ENCODE measurements at regions not wholly inside any gene's neighbourhood (a gene's known extent, or its start where the extent isn't known, plus 50 kb on each side); places are given as distances from the start of the nearest gene placed in this dataset.
A peak's percentile ranks its signal among the peaks of the same experiment; 100 is the strongest.

DNA sequence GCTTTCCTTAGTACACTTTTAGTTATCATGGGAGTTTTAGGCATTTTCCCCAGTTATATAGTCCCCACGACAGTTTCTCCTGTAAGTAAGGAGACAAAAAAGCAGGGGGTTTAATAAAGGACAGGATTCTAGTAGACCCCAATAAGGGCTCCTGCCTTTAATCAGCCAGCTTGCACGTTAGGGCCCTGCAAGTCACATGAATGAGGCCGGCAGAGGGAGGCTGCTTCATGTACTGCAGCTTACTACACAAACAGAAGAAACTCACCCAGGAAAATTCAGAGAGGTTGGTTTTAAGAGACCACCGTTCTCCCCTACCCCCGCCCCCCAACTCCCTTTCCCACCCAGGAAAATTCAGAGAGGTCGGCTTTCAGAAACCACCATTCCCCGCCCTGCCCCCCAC, 229.7 kb upstream of the MOCS1 start:
- no peaks in the 10 kb centered on the region for H3K9me3 ChIP-seq (ENCODE audit: low read depth, low read length, poor library complexity, severe bottlenecking)
- CTCF ChIA-PET, result no interaction called here
- intact Hi-C loops (cut with micrococcal nuclease; ENCODE audit: unreplicated experiment), result no loop called here
- no peak overlapping the region for H3K27ac ChIP-seq (ENCODE audit: low read depth, low read length, poor library complexity, severe bottlenecking)
- no peaks in the 10 kb centered on the region for H3K4me1 ChIP-seq (ENCODE audit: insufficient read depth, low read length, poor library complexity, severe bottlenecking)
- no peaks in the 10 kb centered on the region for H3K27me3 ChIP-seq (replicated peaks; ENCODE audit: insufficient read depth, low read depth, low read length, poor library complexity)
- POLR2A ChIA-PET (ENCODE audit: low non-redundant PET), result no interaction called here
- BruUV-seq (replicated peaks), result no TSS peak
- TF ChIP-seq EZH2 (IDR thresholded peaks at IDR 0.05; ENCODE audit: borderline replicate concordance, low read depth, low read length, poor library complexity, severe bottlenecking), result no peak
- TF ChIP-seq, protein P1, sequence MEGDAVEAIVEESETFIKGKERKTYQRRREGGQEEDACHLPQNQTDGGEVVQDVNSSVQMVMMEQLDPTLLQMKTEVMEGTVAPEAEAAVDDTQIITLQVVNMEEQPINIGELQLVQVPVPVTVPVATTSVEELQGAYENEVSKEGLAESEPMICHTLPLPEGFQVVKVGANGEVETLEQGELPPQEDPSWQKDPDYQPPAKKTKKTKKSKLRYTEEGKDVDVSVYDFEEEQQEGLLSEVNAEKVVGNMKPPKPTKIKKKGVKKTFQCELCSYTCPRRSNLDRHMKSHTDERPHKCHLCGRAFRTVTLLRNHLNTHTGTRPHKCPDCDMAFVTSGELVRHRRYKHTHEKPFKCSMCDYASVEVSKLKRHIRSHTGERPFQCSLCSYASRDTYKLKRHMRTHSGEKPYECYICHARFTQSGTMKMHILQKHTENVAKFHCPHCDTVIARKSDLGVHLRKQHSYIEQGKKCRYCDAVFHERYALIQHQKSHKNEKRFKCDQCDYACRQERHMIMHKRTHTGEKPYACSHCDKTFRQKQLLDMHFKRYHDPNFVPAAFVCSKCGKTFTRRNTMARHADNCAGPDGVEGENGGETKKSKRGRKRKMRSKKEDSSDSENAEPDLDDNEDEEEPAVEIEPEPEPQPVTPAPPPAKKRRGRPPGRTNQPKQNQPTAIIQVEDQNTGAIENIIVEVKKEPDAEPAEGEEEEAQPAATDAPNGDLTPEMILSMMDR (conservative IDR thresholded peaks at IDR 0.05; ENCODE audit: low read depth, low read length), result no peak
- no peak overlapping the region for H3K4me3 ChIP-seq (ENCODE audit: low read depth, low read length, poor library complexity, severe bottlenecking)
- no peak for DNase-seq (ENCODE audit: low spot score)
- no peaks in the 10 kb centered on the region for H3K36me3 ChIP-seq (ENCODE audit: insufficient read depth, low read length, poor library complexity, severe bottlenecking)

DNA sequence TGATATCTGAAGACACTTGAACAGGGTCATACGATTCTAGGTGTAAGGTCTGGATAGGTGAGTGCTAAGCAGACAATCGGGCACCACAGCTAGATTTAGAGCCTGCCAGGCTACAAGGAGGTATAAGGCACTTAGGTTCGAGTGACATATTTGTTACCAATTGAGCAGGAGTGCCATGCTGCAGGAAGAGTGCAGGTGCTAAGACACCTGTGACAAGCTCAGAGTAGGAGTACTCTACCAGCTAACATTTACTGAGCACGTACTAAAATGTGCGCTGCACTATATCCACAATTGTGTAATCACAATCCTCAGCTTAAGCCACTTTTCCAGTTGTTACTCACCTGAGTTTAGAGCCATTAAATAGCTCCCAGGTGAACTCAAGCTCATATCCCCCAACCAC, 227.8 kb upstream of the MOCS1 start:
- no peak for DNase-seq (ENCODE audit: low spot score)
- CTCF ChIA-PET, result no interaction called here
- no TSS peak for BruUV-seq (replicated peaks)
- POLR2A ChIA-PET (ENCODE audit: low non-redundant PET), result no interaction called here
- intact Hi-C loops (cut with micrococcal nuclease; ENCODE audit: unreplicated experiment), result no loop called here
- no peaks in the 10 kb centered on the region for H3K36me3 ChIP-seq (ENCODE audit: insufficient read depth, low read length, poor library complexity, severe bottlenecking)
- H3K27ac ChIP-seq (ENCODE audit: low read depth, low read length, poor library complexity, severe bottlenecking), result no peak overlapping the region
- H3K4me3 ChIP-seq (ENCODE audit: low read depth, low read length, poor library complexity, severe bottlenecking), result no peak overlapping the region
- H3K9me3 ChIP-seq (ENCODE audit: low read depth, low read length, poor library complexity, severe bottlenecking), result no peaks in the 10 kb centered on the region
- H3K27me3 ChIP-seq (replicated peaks; ENCODE audit: insufficient read depth, low read depth, low read length, poor library complexity), result no peaks in the 10 kb centered on the region
- H3K4me1 ChIP-seq (ENCODE audit: insufficient read depth, low read length, poor library complexity, severe bottlenecking), result no peaks in the 10 kb centered on the region
- TF ChIP-seq, protein P1 (conservative IDR thresholded peaks at IDR 0.05; ENCODE audit: low read depth, low read length), result no peak
- TF ChIP-seq EZH2 (IDR thresholded peaks at IDR 0.05; ENCODE audit: borderline replicate concordance, low read depth, low read length, poor library complexity, severe bottlenecking), result no peak

DNA sequence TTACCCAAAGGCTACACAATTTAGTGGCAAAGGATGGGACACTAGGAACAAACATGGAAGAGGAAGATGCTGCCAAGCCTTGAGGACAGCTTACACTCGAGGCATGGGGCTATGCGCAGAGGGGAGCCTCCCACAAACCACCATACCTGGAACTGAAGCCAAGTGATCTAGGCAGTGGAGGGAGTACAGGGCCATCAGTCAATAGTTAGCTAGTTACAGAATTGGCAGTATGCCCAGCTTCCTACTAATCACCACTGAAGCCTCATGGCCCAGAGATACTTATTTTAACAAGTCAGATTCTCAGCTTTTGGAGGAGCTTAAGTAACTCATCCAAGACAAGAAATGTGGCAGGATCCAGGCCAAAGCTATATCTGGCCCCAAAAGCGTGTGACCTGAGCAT, 226.6 kb upstream of the MOCS1 start:
- TF ChIP-seq, protein P1 (conservative IDR thresholded peaks at IDR 0.05; ENCODE audit: low read depth, low read length), result no peak
- TF ChIP-seq EZH2 (IDR thresholded peaks at IDR 0.05; ENCODE audit: borderline replicate concordance, low read depth, low read length, poor library complexity, severe bottlenecking), result no peak
- Histone ChIP-seq H3K27me3 (replicated peaks; ENCODE audit: insufficient read depth, low read depth, low read length, poor library complexity) (peaks cover 4% of the 10 kb centered on the region), H3K9me3 (ENCODE audit: low read depth, low read length, poor library complexity, severe bottlenecking) (no peaks in the 10 kb centered on the region), H3K4me3 (ENCODE audit: low read depth, low read length, poor library complexity, severe bottlenecking) (no peak overlapping the region), H3K36me3 (ENCODE audit: insufficient read depth, low read length, poor library complexity, severe bottlenecking) (no peaks in the 10 kb centered on the region), H3K4me1 (ENCODE audit: insufficient read depth, low read length, poor library complexity, severe bottlenecking) (no peaks in the 10 kb centered on the region), H3K27ac (ENCODE audit: low read depth, low read length, poor library complexity, severe bottlenecking) (no peak overlapping the region)
- no TSS peak for BruUV-seq (replicated peaks)
- CTCF ChIA-PET, result no interaction called here
- POLR2A ChIA-PET (ENCODE audit: low non-redundant PET), result no interaction called here
- intact Hi-C loops (cut with micrococcal nuclease; ENCODE audit: unreplicated experiment), result no loop called here
- peak; percentile 47 for DNase-seq (ENCODE audit: low spot score)

Measured in A673 (cell line).